Left renal cortex interstitium (tissue), 4 donors: ENCODE measurements at regions not wholly inside any gene's neighbourhood (a gene's known extent, or its start where the extent isn't known, plus 50 kb on each side); places are given as distances from the start of the nearest gene placed in this dataset.

ENCODE experiments used
- DNase-seq, 4 donors: peaks; one replicate each; pipeline ENCODE4 v3.0.0-alpha.2; 2013; ENCODE audit warnings: low read depth in 4 of 4, low spot score in 2 of 4, missing footprints in 1 of 4

DNA sequence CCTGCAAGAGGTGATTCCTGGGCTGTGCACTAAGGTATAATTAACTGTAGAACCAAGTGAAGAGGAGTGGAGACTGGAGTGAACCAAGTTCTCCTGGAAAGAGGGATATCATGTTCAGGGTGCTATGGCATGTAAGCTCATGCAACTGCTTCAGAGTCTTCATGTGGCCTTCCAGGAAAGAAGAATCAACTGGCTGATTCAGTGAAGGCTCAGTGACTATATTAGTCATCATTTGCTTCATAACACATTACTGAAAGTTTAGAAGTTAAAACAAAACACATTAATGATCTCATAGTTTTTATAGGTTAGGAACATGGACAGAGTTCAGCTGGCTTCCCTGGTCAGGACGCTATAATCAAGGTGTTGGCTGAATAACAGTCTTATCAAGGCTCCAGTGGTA, 1200.8 kb upstream of the GYPC start:
- no peak for DNase-seq

DNA sequence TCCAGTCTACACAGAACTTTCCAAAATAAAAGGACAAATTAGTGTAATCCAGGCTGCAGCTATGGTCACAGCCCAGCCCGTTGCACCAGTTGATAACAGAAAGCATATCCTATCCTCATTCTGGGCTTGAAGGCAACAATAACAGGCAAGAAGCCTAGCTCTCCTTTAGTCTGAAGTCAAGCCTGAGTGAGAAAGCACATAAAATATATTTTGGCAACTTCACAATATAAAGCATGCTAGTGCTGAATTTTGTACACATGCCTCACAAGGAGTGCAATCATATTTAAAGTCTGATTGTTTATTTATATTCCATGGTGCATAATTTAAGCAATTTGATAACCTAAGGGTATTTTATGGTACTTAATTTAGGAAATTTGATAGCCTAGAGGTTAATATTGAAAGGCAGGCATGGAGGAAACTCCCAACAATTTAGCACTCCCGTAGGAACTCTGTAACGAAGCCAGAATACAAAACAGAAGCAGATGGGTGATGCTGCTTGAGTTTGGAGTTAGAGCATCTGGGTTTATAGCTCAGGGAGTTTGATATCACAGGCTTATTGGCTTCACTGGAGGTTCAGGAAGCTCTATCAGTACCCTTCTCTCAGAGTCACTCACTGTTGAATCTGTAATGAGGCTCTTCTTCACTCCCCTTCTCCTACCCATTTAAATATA, 1199.1 kb upstream of the GYPC start:
- DNase-seq = peak in 1 of 4 donors; percentile 7

DNA sequence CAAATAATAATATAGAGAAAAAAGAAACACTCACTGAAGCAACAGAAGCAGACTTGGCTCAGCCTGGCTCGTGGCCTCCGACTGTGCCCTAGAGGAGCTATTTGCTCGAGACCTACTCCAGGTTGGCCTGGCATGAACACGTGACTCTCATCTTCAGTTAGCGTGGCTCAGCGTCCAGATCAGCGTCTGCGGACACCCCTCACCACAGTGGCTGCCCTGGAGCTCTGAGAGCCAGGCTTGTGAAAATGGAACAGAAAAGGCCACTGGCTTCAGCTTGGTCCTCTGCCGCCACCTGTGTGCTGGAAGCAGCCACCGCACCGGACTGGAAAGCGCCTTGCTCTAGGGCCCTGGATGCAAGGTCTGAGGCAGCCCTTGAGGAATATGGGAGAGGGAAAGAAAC, 1184.0 kb upstream of the GYPC start:
- DNase-seq = no peak

DNA sequence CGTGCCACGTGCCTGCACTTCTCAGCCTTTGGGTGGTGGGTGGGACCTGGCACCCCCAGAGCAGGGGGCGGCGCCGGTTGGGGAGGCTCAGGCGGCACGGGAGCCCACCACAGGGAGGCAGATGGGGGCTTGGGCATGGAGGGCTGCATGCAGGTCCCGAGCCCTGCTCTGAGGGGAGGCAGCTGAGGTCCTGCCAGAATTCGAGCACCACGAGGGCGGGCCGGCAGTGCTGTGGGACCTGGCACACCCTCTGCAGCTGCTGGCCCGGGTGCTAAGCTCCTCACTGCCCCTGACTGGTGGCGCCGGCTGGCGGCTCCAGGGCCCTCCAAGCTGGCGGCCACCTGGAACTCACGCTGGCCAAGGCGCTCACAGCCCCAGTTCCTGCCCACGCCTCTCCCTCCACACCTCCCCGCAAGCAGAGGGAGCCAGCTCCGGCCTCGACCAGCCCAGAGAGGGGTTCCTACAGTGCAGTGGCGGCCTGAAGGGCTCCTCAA, 1176.8 kb upstream of the GYPC start:
- DNase-seq = no peak

DNA sequence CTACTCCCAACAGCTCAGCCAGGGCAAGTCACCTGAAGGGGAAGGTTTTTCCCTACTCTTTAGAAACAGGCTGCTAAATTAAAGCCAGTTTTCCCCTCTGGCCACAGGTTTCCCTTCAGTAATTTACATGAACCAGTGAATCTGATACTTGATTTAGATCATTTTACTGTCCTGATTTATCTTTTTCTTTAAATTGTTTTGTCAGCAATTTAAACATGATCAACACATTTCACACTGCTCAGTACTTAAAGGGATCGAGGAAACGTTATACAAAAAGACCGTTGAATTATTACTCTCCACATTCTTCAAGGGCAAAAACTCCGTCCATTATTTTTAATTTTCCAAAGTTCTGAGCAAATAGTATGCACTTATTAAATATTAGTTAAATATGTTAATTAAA, 1165.7 kb upstream of the GYPC start:
- DNase-seq = no peak

DNA sequence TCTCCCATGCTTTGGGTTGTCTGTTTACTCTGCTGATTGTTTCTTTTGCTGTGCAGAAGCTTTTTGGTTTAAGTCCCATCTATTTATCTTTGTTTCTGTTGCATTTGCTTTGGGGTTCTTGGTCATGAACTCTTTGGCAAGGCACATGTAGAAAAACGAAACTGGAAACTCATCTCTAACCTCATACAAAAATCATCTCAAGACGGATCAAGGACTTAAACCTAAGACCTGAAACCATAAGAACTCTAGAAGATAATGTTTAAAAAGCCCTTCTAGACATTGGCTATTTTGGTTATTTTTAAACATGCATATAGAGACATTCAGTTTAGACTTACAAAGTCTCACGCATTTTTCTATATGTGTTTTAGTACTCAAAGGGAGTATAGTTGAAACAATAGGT, 1164.3 kb upstream of the GYPC start:
- DNase-seq = no peak

DNA sequence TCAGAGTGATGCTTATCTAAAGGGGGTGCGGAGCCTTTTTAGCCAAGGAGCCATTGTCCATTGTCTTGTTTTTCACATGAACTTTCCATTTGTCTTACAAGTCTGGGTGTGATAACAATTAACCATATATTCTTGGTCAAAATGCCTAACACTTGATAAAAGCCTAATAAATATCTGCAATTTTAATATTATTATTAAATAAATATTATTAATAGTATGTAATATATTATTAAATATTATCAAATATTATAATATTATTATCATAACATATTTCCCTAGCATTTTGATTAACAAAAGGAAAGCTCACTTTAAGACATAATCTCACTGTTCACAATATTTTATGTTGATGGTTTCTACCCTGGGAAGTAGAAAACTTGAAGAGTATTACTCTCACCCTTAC, 1143.6 kb upstream of the GYPC start:
- no peak for DNase-seq

DNA sequence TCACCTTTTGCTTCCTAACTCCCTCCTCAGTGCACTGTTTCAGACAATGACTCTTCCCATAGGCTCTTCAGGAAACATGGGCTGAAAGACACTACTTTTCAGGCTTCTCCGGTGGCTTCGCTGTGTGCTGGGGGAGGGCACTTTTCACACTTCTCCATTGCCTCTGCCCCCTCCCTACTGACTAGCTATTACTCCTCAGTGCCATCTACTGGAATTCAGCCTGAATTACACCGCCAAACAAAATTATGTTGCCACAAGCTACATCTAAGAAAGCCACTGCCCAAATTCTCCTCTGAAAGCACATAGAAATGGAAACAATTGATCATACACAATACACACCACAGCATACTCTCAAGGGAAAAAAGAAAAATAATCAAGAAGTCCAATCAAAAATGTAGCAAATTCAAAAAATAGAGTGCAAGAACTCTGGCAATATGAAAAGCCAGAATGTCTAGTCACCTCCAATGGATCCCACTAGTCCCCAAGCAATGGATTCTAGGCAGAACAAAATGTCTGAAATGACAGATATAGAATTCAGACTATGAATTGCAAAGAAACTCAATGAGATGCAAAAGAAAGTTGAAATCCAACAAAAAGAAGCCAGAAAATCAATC, 1139.4 kb upstream of the GYPC start:
- no peak for DNase-seq

DNA sequence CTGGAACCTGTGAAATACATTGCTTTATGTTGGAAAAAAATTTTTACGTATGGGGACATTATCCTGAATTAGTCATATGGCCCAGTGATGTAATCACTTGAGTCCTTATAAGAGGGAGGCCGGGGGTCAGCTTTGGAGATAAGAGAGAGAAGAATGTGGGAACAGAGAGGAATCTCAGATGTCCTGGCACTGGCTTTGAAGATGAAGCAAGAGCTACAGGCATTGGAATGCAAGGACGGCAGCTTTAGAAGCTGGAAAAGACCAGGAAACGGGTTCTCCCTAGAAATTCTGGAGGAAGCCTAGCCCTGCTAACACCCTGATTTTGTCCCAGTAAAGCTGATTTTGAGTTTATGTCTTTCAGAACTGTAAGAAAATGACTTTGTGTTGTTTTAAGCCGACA, 1129.9 kb upstream of the GYPC start:
- no peak for DNase-seq

DNA sequence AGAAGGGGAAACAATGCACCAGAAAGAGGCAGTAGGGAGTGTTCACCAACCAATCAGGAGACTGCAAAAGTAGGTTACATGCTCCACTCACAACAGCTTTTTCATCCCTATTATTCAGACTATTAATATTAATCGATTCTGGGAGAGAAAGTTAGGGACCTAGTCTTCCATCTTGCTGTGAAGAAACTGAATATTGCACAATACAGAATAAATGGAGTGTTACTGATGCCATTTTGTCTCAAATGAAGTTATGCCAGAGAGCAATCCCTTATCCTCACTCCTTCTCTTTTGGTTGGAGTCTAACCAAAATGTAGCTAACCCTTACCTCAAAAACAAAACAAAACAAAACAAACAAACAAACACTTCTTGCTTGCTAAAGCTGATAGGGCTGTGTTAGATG, 1120.9 kb upstream of the GYPC start:
- DNase-seq = no peak

DNA sequence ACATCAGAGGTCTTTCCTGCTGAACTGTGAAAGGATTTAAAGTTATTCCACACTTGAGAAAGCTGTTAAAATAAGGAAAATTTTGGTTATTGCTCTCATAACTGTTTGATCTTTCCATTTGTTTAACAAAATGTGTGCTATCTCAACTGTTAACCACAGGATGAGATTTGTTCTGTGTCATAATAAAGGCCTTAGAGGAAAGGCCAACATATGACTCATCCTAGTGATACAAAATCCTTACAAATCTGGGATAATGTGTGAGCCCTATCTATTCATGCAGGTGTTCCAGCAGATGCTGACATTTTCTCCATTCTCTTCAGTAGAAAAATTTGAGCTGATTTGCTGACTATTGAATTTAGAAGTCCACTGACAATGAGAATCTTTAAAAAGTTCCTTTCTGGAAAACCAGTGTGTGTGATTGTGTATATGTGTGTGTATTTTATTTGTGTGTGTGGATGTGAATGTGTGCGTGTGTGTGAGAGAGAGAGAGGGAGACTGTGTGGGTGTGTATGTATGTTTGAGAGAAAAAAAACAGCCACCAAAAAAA, 1111.9 kb upstream of the GYPC start:
- no peak for DNase-seq

DNA sequence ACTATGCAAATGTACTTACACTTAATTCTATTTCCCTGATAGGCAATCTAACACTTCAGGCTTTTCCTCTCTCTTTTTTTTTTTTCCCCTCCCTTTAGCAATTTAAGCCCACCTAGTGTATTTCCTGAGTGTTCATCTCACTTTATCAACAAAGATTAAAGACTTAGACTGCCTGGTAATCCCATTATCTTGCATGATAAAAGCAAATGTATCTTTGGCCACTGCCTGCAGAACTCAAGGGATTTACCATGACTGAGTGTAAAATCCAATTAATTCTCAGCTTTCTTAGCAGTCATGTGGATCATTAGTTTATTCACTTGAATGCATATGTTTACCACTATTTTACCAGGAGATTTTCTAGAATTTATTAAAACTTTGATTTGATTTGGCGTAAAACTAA, 1102.2 kb upstream of the GYPC start:
- DNase-seq = no peak

DNA sequence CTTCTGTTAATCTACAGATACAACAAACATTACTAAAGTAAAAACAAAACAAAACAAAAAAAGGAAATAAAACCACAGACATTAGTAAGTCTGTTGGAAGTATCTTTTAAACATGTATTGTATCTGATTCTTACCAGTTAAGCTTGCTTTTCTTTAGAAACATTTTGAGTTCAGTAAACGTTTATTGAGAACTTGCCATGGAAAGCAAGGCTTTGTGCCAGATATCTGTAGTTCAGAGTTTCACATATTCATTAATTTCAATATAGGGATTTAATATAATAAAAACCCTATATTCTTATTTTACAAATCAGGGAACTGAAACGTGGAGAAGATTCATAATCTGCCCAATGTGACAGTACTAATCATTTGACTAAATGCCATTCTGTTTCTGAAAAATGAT, 1101.0 kb upstream of the GYPC start:
- DNase-seq = no peak

DNA sequence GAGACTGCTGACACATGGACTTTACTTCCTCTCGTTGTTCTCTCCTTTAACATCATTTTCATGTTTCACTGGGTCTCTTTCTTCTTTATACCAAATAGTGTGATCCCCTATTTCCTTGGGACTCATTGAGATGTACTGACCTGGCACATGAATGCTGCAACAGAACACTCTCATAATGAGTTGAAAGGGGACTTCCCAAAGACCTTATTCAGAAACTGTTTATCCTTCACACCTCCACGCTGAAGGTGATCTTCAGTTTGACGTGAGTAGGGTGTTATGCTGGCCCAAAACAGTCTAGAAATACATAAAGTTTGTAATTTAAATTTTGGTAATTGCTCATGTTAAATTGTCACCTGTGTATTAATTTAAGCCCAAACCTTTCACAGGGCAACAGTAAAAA, 1096.8 kb upstream of the GYPC start:
- DNase-seq = no peak

DNA sequence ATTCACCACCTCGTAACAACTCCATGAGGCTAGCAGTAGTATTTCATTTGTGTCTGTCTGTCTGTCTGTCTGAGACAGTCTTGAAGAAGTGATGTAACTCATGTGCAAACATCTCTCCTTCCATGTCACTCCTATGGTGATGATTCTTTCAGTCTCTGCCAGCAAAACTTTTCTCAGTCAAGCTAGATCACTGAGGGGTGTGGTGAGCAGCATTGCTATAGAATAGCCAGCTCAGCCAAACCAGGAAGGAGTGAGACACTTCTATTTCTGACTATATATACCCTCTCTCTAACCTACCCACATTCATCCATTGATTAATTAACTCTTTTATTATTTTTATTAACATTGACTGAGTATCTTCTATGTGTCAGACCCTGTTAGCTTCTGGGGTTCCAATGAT, 1095.1 kb upstream of the GYPC start:
- no peak for DNase-seq

DNA sequence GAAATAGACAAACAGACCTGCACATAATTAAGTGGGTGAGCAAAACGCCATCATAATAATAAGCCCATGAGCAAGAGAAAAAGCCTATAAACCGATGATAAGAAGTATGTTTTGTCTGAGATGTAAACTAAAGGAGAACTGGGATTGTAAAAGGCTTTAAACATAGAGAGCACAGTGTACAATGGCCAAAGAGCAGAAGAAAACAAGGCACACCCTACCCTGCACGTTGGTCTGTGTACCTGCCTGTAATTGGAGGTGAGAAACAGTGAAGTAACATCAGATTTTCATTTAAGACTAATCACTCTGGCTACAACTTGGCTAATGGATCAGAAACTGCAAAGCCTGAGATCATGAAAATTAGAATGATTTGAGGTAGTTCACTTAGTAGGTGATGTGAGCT, 1094.7 kb upstream of the GYPC start:
- DNase-seq = no peak

DNA sequence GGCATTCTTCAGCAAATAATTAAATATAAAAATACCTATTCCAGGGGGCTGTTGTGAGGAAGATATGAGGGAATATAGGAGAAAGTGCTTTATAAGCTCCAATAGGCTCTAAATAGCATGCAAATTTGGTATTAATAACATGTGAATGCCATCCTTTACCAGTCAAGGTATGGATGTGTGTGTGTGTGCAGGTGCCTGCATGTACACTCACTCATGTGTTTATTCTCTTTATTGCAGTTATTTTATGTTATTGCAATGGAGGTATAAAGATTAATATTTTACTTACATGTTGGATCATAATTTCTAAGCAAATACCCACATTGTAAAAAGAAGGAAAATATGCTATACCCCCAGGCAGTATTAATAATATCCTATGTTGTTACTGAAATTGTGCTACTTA, 1093.0 kb upstream of the GYPC start:
- no peak for DNase-seq

DNA sequence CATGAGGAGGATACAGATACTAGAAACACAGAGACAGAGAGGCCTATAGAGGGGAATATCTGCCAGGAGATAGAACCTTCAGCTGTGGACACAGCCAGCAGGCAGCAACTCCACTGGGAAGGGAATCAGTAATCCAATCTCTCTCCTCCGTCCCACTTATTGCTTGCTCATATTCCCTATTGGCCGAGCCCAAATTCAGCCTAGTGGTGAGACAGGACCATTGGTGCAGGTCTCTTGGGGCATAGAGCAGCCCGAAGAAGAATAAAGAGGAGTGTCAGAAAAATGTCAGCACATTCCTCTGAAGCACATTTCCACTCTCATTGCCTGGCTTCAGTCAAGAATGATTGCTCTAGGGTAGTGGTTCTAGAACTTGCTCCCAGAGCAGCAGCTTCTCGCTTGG, 1091.5 kb upstream of the GYPC start:
- DNase-seq = no peak

DNA sequence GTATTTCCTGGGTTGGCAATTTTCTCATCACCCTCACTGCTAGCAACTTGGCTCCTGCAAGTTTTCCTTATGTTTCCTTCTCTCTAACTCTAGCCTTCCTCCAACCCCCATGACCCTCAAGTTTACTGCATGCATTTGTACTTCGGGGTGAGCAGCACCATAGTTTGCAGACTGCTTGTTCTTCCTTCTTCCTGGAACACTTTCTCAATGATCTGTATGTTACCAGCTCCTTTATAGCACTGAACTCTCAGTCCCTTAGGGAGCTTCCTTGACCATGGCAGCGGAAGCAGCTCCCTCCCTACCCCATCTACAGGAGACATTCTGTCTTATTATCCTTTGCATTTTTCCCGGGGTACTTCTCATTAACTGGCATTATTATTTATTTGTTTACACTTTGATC, 1089.5 kb upstream of the GYPC start:
- DNase-seq = peak in 1 of 4 donors; percentile 4

DNA sequence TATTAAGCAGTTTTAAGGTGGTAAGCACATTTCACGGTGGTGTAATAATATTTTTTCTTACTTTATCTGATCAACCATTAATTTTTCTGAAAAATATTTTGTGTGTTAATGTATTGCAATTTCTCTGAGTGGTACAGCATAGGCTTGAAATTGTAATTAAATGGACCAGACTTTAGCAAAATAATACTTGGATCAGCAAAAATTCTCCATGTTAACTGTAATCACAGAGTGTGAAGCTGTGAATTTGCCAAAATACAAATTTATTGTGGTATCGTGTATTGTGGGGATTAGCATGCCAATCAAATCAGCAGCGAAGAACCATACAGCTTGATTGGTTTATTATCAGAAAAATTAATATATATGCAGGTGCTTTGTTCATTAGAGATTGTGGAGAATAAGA, 1088.9 kb upstream of the GYPC start:
- no peak for DNase-seq

DNA sequence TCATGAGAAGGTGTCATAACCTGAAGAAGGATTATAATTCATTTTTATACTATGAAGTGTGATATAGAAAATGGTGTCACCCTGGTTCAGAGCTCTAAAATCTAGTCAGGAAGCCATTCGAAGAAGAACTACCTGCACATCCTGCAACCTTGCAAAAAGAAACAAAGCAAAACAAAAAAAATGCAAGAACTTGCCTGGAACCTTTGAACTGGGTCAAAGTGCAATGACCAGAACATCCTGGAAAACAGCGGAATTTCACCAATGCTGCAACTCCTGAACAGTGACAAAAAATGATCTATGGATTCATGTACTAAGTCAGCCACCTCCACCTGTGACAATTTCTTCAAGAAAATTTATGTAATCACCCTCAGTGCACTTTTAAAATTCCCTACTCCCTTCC, 1083.3 kb upstream of the GYPC start:
- no peak for DNase-seq

DNA sequence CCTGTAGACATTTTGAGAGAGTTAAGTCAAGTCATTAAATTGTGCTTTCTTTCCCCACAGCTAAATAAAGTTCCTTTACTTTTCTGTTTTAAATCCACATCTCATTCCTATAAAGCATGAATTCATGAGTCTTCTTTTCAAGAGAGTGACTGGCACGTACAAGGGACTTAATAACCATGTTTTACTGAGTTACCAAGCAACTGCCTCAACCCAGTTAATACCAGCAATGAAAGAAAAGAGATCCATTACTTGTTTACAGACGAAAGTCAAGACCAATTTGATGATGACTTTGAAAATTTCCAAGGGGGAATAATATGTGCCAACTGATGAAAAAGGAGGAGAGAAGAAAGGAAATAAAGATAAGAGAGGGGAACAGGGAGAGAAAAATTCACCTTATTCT, 1082.5 kb upstream of the GYPC start:
- no peak for DNase-seq
